ENCODE measurements at regions not wholly inside any gene's neighbourhood (a gene's known extent, or its start where the extent isn't known, plus 50 kb on each side); places are given as distances from the start of the nearest gene placed in this dataset.

GRCh38 chr13:60869225-60869624 lies 472.2 kb downstream of the TDRD3 start:
- 94% methylated on average over 3 of the region's 3 CpGs; no CpG with 5 or more reads in 1 of the 2 experiments for WGBS, 2 experiments (ENCODE audit: extremely low coverage in 1 of 2, insufficient coverage in 1 of 2, insufficient read length in 1 of 2, insufficient replicate concordance in 2 of 2, low coverage in 1 of 2, low lambda C conversion rate in 2 of 2, missing lambda C conversion rate in 1 of 2)
- POLR2A ChIA-PET (ENCODE audit: partially characterized antibody), result interaction anchor here (0.7 kb wide), 1 partner anchor 106 kb away, joined by 4 read pairs; no protein-coding TSS in a partner anchor
- FAIRE-seq, result no peak

More at GRCh38 chr13:60869225-60869624, 472.2 kb downstream of the TDRD3 start:
- H2BK120ac ChIP-seq (replicated peaks; ENCODE audit: low read depth, low read length), result no peak overlapping the region
- no peaks in the 10 kb centered on the region for H3K36me3 ChIP-seq (ENCODE audit: control insufficient read depth in 2 of 4, insufficient read depth in 4 of 4, low read length in 3 of 4)
- H3K9me3 ChIP-seq (ENCODE audit: insufficient read depth in 2 of 2, low read depth in 1 of 2, low read length in 1 of 2), result no peaks in the 10 kb centered on the region
- H4K5ac ChIP-seq (ENCODE audit: insufficient read length, low read depth, low read length), result no peak overlapping the region
- no peak overlapping the region for H3K9ac ChIP-seq (replicated peaks in 1 of 4; ENCODE audit: extremely low read depth in 1 of 4, low read depth in 3 of 4, low read length in 3 of 4)
- H2BK20ac ChIP-seq (ENCODE audit: low read length), result no peak overlapping the region
- no peak overlapping the region for H3K27ac ChIP-seq (ENCODE audit: low read depth, low read length)
- H4K20me1 ChIP-seq (replicated peaks in 1 of 2; ENCODE audit: control insufficient read depth in 1 of 2, insufficient read depth in 2 of 2, low read length in 2 of 2), result no peaks in the 10 kb centered on the region
- H3K4me3 ChIP-seq (ENCODE audit: extremely low read depth in 1 of 4, insufficient read depth in 2 of 4, low read depth in 3 of 4, low read length in 4 of 4), result no peak overlapping the region
- DNase-seq (ENCODE audit: low read depth in 1 of 2, low spot score in 2 of 2), result no peak
- TF ChIP-seq EP300 (IDR thresholded peaks at IDR 0.05; ENCODE audit: borderline replicate concordance in 1 of 2, low read depth in 2 of 2, low read length in 2 of 2) (no peak), ASH2L (IDR thresholded peaks at IDR 0.05; ENCODE audit: low read length) (no peak), JUN (IDR thresholded peaks at IDR 0.05; ENCODE audit: low read depth, low read length) (no peak), USF2 (IDR thresholded peaks at IDR 0.05; ENCODE audit: low read length) (no peak), RAD21 (IDR thresholded peaks at IDR 0.05 in 1 of 2, conservative IDR thresholded peaks at IDR 0.05 in 1 of 2; ENCODE audit: low read depth in 2 of 2, low read length in 2 of 2) (no peak)
- no peak overlapping the region for H4K91ac ChIP-seq (replicated peaks; ENCODE audit: insufficient read length, low read length)
- CTCF ChIA-PET (ENCODE audit: partially characterized antibody), result no interaction called here
- H2AK5ac ChIP-seq (ENCODE audit: low read depth, low read length), result no peak overlapping the region
- peaks cover 0 to 4% (median 0%) of the 10 kb centered on the region in 4 experiments; a peak in 1 of 7 replicates for H3K4me1 ChIP-seq (replicated peaks in 1 of 4; ENCODE audit: control insufficient read depth in 3 of 4, insufficient read depth in 4 of 4, low read length in 3 of 4)
- H2BK12ac ChIP-seq (ENCODE audit: low read depth, low read length), result no peak overlapping the region
- no peak overlapping the region for H2BK15ac ChIP-seq (ENCODE audit: low read length)
- no peak overlapping the region; the same call in 1 of the 2 replicates for H2BK5ac ChIP-seq (ENCODE audit: low read depth, low read length)
- H3K56ac ChIP-seq (replicated peaks; ENCODE audit: insufficient read length, low read depth, low read length), result no peak overlapping the region
- H3K23me2 ChIP-seq (ENCODE audit: low read depth, low read length), result no peaks in the 10 kb centered on the region
- H3K18ac ChIP-seq (ENCODE audit: extremely low read depth, low read length), result no peak overlapping the region
- no peak overlapping the region for H3K14ac ChIP-seq (ENCODE audit: insufficient read length)
- no peak overlapping the region for H3K4me2 ChIP-seq (ENCODE audit: insufficient read depth in 1 of 2, low read depth in 2 of 2, low read length in 2 of 2)
- no peak overlapping the region for H3K4ac ChIP-seq (replicated peaks; ENCODE audit: insufficient read length, low read depth, low read length)
- H3K27me3 ChIP-seq (replicated peaks in 1 of 4; ENCODE audit: control insufficient read depth in 3 of 4, extremely low read depth in 1 of 4, insufficient read depth in 3 of 4, low read length in 3 of 4), result no peaks in the 10 kb centered on the region
- H3K79me2 ChIP-seq (ENCODE audit: control insufficient read depth in 1 of 2, insufficient read depth in 2 of 2, low read length in 2 of 2), result no peaks in the 10 kb centered on the region
- no peaks in the 10 kb centered on the region for H3K79me1 ChIP-seq (ENCODE audit: low read depth, low read length)
- H4K8ac ChIP-seq (ENCODE audit: extremely low read depth, insufficient read depth, low read length), result no peak overlapping the region
- no peak overlapping the region for H2AFZ ChIP-seq (ENCODE audit: low read length)
- H3K23ac ChIP-seq (ENCODE audit: insufficient read length), result no peak overlapping the region
